ENCODE measurements at regions not wholly inside any gene's neighbourhood (a gene's known extent, or its start where the extent isn't known, plus 50 kb on each side); places are given as distances from the start of the nearest gene placed in this dataset.

DNA sequence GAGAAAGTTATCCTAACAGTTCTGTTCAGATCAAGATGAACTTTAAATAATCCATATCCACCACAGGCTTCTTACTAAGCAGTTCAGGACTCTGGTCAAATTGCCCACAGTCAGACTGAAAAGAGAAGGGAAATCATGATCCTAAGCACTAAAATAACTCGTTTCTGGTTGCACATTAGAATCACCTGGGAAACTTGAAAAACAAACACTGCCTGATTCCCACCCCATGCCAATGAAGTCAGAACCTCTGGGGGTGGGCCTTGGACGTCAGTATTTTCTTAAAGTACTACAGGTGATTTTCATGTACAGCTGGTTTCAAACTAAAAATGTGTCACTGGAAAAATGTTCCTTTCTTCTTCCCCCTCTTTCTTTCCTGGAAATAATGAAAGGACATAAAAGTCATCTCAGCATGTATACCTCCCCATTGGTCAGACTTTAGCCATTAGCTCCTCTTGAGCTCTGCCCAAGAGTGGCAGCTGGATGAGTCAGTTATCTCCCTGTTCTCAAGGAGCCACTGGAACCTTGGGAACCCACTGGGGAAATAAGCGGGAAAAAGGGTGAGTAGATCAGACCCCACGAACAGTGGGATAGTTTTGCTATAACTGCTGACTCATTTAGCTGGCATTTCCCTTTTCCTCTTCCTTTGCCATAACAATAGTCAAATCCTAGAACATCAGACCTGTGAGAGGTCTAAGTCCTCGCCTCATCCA lies 75.3 kb upstream of the IL6 start:
- Histone ChIP-seq H3K4me3 (no peak overlapping the region), H3K4me1 (ENCODE audit: insufficient read depth) (no peaks in the 10 kb centered on the region), H3K36me3 (no peaks in the 10 kb centered on the region), H3K27ac (no peak overlapping the region), H3K9me3 (no peaks in the 10 kb centered on the region), H3K27me3 (no peaks in the 10 kb centered on the region)
- intact Hi-C loops (cut with DNase I) = no loop called here
- no peak for DNase-seq
- no peak for TF ChIP-seq POLR2A (IDR thresholded peaks at IDR 0.05)
- TF ChIP-seq, protein P1, sequence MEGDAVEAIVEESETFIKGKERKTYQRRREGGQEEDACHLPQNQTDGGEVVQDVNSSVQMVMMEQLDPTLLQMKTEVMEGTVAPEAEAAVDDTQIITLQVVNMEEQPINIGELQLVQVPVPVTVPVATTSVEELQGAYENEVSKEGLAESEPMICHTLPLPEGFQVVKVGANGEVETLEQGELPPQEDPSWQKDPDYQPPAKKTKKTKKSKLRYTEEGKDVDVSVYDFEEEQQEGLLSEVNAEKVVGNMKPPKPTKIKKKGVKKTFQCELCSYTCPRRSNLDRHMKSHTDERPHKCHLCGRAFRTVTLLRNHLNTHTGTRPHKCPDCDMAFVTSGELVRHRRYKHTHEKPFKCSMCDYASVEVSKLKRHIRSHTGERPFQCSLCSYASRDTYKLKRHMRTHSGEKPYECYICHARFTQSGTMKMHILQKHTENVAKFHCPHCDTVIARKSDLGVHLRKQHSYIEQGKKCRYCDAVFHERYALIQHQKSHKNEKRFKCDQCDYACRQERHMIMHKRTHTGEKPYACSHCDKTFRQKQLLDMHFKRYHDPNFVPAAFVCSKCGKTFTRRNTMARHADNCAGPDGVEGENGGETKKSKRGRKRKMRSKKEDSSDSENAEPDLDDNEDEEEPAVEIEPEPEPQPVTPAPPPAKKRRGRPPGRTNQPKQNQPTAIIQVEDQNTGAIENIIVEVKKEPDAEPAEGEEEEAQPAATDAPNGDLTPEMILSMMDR (IDR thresholded peaks at IDR 0.05) = no peak
- TF ChIP-seq EP300 (IDR thresholded peaks at IDR 0.05) = no peak
- 50 to 55% (median 55%) methylated on average over 5 of the region's 5 CpGs for WGBS, 3 donors

DNA sequence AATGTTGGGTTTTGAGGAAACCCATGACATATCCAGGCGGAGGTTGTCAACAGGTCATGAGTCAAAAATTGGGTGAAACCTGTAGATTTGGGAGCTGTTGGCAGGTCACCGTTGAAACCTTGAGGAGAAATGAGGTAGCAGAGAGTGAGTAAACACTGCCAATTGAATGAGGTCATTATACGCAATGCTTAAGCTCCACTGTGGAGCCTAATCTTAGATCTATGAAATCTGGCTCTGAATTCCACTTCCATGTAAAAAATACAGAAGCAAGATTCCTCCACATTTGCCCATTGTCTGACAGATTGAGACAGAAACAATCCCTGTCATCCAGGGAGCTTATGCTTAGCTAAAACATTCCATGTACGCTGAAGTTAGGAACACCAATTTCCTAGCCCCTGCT lies 76.0 kb upstream of the IL6 start:
- TF ChIP-seq, protein P1 (IDR thresholded peaks at IDR 0.05) = no peak
- TF ChIP-seq EP300 (IDR thresholded peaks at IDR 0.05) (no peak), POLR2A (IDR thresholded peaks at IDR 0.05) (no peak)
- Histone ChIP-seq H3K9me3 (no peaks in the 10 kb centered on the region), H3K4me1 (ENCODE audit: insufficient read depth) (no peaks in the 10 kb centered on the region), H3K27me3 (no peaks in the 10 kb centered on the region), H3K27ac (no peak overlapping the region), H3K36me3 (no peaks in the 10 kb centered on the region), H3K4me3 (no peak overlapping the region)
- DNase-seq = no peak
- intact Hi-C loops (cut with DNase I) = no loop called here
- 90 to 94% (median 91%) methylated on average over 4 of the region's 4 CpGs for WGBS, 3 donors

DNA sequence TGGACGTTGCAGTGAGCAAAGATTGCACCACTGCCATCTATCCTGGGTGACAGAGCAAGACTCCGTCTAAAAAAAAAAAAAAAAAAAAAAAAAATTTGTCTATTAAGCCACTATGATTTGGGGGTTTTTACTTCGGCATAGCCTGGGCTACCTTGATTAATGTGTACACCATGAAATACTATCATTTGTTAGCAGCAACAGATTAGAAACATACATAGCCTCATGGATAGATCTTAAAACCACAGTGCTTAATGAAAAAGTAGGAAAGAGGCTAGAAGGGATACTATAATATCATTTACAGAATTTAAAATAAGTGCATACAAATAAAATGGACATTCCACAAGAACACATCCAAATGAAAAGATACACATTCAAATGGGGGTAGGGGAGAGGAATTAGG lies 77.3 kb upstream of the IL6 start:
- no peak overlapping the region for H3K27ac ChIP-seq
- H3K9me3 ChIP-seq = no peaks in the 10 kb centered on the region
- H3K4me1 ChIP-seq (ENCODE audit: insufficient read depth) = no peaks in the 10 kb centered on the region
- no peak overlapping the region for H3K4me3 ChIP-seq
- H3K27me3 ChIP-seq = no peaks in the 10 kb centered on the region
- intact Hi-C loops (cut with DNase I) = no loop called here
- TF ChIP-seq, protein P1 (IDR thresholded peaks at IDR 0.05) = no peak
- TF ChIP-seq EP300 (IDR thresholded peaks at IDR 0.05) = no peak
- no peak for TF ChIP-seq POLR2A (IDR thresholded peaks at IDR 0.05)
- no peaks in the 10 kb centered on the region for H3K36me3 ChIP-seq
- DNase-seq = no peak
- WGBS, 3 donors = 76 to 87% (median 81%) methylated on average over 3 of the region's 3 CpGs

DNA sequence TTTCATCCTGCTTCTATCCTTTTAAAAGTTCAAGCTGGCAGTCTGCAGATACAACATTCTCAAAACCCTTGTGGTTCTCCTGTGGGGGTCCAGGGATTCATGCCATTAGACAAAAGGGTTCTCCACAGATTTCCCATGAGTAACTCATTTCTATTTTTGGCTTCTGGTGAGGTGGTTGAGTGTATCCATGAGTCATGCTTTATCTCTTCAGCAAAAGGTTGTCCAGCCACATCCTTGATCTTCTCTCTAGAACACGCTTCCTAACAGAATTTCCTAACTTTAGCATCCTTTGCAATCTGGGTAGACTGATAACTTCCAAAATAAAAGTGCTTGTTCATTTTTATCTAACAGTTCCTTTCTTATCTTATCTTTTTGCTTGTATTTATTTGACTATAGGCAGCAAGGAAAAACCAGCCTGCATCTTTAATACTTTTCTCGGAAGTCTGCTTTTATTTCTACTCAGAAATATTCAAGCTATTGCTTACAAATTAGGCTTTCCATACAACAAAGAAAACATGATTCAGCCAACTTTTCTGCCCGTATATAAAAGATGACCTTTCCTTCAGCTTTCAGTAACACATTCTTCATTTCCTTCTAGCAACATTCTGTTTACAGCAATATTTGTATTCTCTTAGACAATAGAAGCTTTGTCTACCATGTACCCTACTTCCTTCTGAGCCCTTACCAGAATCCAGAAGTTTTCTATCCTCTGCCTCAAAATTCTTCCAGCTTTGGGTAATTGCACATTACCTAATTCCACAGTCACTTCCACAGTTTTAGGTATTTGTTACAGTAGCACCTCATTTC lies 79.3 kb upstream of the IL6 start:
- H3K27me3 ChIP-seq = no peaks in the 10 kb centered on the region
- H3K27ac ChIP-seq = no peak overlapping the region
- no peaks in the 10 kb centered on the region for H3K4me1 ChIP-seq (ENCODE audit: insufficient read depth)
- 57 to 71% (median 64%) methylated on average over 3 of the region's 3 CpGs for WGBS, 3 donors
- TF ChIP-seq EP300 (IDR thresholded peaks at IDR 0.05) (no peak), POLR2A (IDR thresholded peaks at IDR 0.05) (no peak)
- TF ChIP-seq, protein P1 (IDR thresholded peaks at IDR 0.05) = no peak
- intact Hi-C loops (cut with DNase I) = no loop called here
- H3K36me3 ChIP-seq = no peaks in the 10 kb centered on the region
- no peaks in the 10 kb centered on the region for H3K9me3 ChIP-seq
- DNase-seq = no peak
- H3K4me3 ChIP-seq = no peak overlapping the region

Measured in ovary (tissue), 7 donors.